Natural killer cell (primary cell): ENCODE measurements at regions not wholly inside any gene's neighbourhood (a gene's known extent, or its start where the extent isn't known, plus 50 kb on each side); places are given as distances from the start of the nearest gene placed in this dataset.

Source experiments
- ATAC-seq, 3 donors: fragments of 150-1000 bp in 2 of 3; fragments of 200-7000 bp in 1 of 3; cut with Tn5 transposase; 1 replicate in 1 of 3; 2 replicates in 2 of 3; pipeline ENCODE4 v1.10.0; 2021; ENCODE audit warnings: mild to moderate bottlenecking in 2 of 3, moderate library complexity in 2 of 3
- DNase-seq, 2 donors: peaks; one replicate each; pipeline versions ENCODE4 v3.0.0 to v3.0.0-alpha.2; 2013 to 2021; ENCODE audit warnings: mixed read lengths in 1 of 2
- H3K27ac ChIP-seq: one replicate; pipeline ENCODE4 v1.5.1; 2013; ENCODE audit warnings: mild to moderate bottlenecking, low read length
- H3K27me3 ChIP-seq: one replicate; pipeline ENCODE4 v1.6.1; 2013; ENCODE audit warnings: low read length; ENCODE audit not compliant: control insufficient read depth, insufficient read depth
- H3K36me3 ChIP-seq: one replicate; pipeline ENCODE4 v1.6.1; 2013; ENCODE audit warnings: low read length; ENCODE audit not compliant: control insufficient read depth, insufficient read depth
- H3K4me1 ChIP-seq: one replicate; pipeline ENCODE4 v1.6.1; 2013; ENCODE audit warnings: low read length; ENCODE audit not compliant: control insufficient read depth, insufficient read depth
- H3K4me3 ChIP-seq: one replicate; pipeline ENCODE4 v1.5.1; 2013; ENCODE audit warnings: low read length
- H3K9me3 ChIP-seq: one replicate; pipeline ENCODE4 v1.6.1; 2013; ENCODE audit warnings: low read length; ENCODE audit not compliant: control insufficient read depth, insufficient read depth
- H3K27ac Mint-ChIP-seq, 2 donors: one replicate each; pipeline ENCODE4 v1.8.0; 2022; ENCODE audit warnings: mild to moderate bottlenecking in 2 of 2, mixed read lengths in 2 of 2, moderate library complexity in 1 of 2
- H3K27me3 Mint-ChIP-seq, 2 donors: one replicate each; pipeline ENCODE4 v1.8.0; 2022; ENCODE audit warnings: low read depth in 2 of 2, mixed read lengths in 2 of 2
- H3K36me3 Mint-ChIP-seq: one replicate; pipeline ENCODE4 v1.8.0; 2022; ENCODE audit warnings: mixed read lengths
- H3K4me1 Mint-ChIP-seq, 2 donors: one replicate each; pipeline ENCODE4 v1.8.0; 2022; ENCODE audit warnings: mixed read lengths in 2 of 2
- H3K4me3 Mint-ChIP-seq: one replicate; pipeline ENCODE4 v1.8.0; 2022; ENCODE audit warnings: mild to moderate bottlenecking, moderate library complexity, mixed read lengths
- H3K9me3 Mint-ChIP-seq, 2 donors: one replicate each; pipeline ENCODE4 v1.8.0; 2022; ENCODE audit warnings: mixed read lengths in 2 of 2
- WGBS: methylation state at CpG from one replicate; pipeline ENCODE4 v1.1.7; 2013; ENCODE audit warnings: missing lambda C conversion rate; ENCODE audit not compliant: insufficient coverage; 5-methylcytosine and 5-hydroxymethylcytosine counted together
- intact Hi-C: fragments of 100-400 bp; cut with micrococcal nuclease; formaldehyde crosslinking; loops from one replicate; pipeline ENCODE4 v1.14.2; 2022
- TF ChIP-seq, protein P1 (sequence below): fragments of 200-600 bp; IDR thresholded peaks from one replicate; pipeline ENCODE4 v1.8.0; 2022; ENCODE audit warnings: antibody characterized with exemption

GRCh38 chr11:8823174-8823742 is 87.7 kb upstream of the AKIP1 start:
- Mint-ChIP-seq H3K27ac (no peak overlapping the region), H3K4me1 (no peaks in the 10 kb centered on the region), H3K4me3 (no peak overlapping the region), H3K9me3 (no peaks in the 10 kb centered on the region), H3K36me3 (no peaks in the 10 kb centered on the region), H3K27me3 (peaks cover 0 to 3% of the 10 kb centered on the region in 2 donors)
- no peaks in the 10 kb centered on the region for H3K27me3 ChIP-seq
- DNase-seq (no peak), ATAC-seq (no peak)
- TF ChIP-seq, protein P1, sequence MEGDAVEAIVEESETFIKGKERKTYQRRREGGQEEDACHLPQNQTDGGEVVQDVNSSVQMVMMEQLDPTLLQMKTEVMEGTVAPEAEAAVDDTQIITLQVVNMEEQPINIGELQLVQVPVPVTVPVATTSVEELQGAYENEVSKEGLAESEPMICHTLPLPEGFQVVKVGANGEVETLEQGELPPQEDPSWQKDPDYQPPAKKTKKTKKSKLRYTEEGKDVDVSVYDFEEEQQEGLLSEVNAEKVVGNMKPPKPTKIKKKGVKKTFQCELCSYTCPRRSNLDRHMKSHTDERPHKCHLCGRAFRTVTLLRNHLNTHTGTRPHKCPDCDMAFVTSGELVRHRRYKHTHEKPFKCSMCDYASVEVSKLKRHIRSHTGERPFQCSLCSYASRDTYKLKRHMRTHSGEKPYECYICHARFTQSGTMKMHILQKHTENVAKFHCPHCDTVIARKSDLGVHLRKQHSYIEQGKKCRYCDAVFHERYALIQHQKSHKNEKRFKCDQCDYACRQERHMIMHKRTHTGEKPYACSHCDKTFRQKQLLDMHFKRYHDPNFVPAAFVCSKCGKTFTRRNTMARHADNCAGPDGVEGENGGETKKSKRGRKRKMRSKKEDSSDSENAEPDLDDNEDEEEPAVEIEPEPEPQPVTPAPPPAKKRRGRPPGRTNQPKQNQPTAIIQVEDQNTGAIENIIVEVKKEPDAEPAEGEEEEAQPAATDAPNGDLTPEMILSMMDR, result no peak
- H3K27ac ChIP-seq, result no peak overlapping the region
- no peak overlapping the region for H3K4me3 ChIP-seq
- H3K36me3 ChIP-seq, result no peaks in the 10 kb centered on the region
- no peaks in the 10 kb centered on the region for H3K9me3 ChIP-seq
- H3K4me1 ChIP-seq, result no peaks in the 10 kb centered on the region
- WGBS, result 86% methylated on average over 1 of the region's 2 CpGs
- intact Hi-C loops, result no loop called here

- no peak for DNase-seq
- H3K9me3 Mint-ChIP-seq, result no peaks in the 10 kb centered on the region
- intact Hi-C loops, result no loop called here
- H3K36me3 ChIP-seq, result no peaks in the 10 kb centered on the region
- H3K27me3 ChIP-seq, result no peaks in the 10 kb centered on the region
- no peak overlapping the region for H3K27ac Mint-ChIP-seq
- H3K4me1 Mint-ChIP-seq, result no peaks in the 10 kb centered on the region
- ATAC-seq, result no peak
- TF ChIP-seq, protein P1, result no peak
- no peaks in the 10 kb centered on the region for H3K9me3 ChIP-seq
- no peak overlapping the region for H3K4me3 ChIP-seq
- WGBS, result 91% methylated on average over 6 of the region's 6 CpGs
- H3K4me3 Mint-ChIP-seq, result no peak overlapping the region
- H3K27ac ChIP-seq, result no peak overlapping the region
- H3K36me3 Mint-ChIP-seq, result no peaks in the 10 kb centered on the region
- H3K27me3 Mint-ChIP-seq, result no peaks in the 10 kb centered on the region
- no peaks in the 10 kb centered on the region for H3K4me1 ChIP-seq
Observed at GRCh38 chr11:8826139-8826786, 84.7 kb upstream of the AKIP1 start.

DNA sequence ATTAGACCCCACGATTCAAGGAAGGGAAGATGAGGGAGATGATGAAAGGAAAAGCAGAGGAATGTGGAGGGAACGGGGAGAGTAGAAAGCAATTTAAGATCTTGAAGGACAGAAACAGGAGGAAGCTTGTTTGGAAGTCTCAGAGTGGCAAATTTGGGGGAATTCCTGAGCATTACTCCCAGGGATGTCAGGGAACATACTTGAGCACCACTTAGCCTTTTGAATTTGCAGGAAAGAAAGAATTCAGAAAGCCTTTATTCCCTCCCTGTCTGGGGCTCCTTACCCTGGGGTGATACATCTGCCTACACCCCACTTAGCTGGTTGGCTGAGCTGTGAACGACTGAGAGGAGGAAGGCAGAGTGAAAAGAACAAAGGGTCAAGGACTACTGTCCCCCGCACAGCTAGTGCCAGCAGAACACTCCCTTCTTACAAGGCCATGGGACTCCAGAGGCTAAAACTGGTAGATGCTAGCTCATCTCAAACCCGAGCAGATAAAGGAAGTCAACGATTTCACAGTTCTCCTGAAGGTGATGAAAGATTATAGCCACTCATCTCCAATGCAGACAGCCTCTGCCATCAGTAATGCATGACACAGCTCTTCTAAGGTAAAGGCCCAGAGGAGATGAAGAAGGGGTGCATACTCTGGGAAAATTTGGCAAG is 84.0 kb upstream of the AKIP1 start:
- ATAC-seq (no peak), DNase-seq (no peak)
- Histone ChIP-seq H3K9me3 (no peaks in the 10 kb centered on the region), H3K27ac (no peak overlapping the region), H3K4me3 (no peak overlapping the region), H3K36me3 (no peaks in the 10 kb centered on the region), H3K27me3 (no peaks in the 10 kb centered on the region), H3K4me1 (no peaks in the 10 kb centered on the region)
- Mint-ChIP-seq H3K4me1 (no peaks in the 10 kb centered on the region), H3K27me3 (no peaks in the 10 kb centered on the region), H3K9me3 (no peaks in the 10 kb centered on the region), H3K4me3 (no peak overlapping the region), H3K36me3 (no peaks in the 10 kb centered on the region), H3K27ac (no peak overlapping the region)
- WGBS, result 76% methylated on average over 5 of the region's 6 CpGs
- intact Hi-C loops, result no loop called here
- TF ChIP-seq, protein P1, result no peak
